ENCODE measurements at regions not wholly inside any gene's neighbourhood (a gene's known extent, or its start where the extent isn't known, plus 50 kb on each side); places are given as distances from the start of the nearest gene placed in this dataset.

Small RNA genes lying in the stretch of these regions (small RNA-seq; reads per million reads assigned to genes)
- 0 reads per million in 2 experiments for gene RNU6-954P
- 0 reads per million in 2 experiments for gene ZNF114P1
